B cell (primary cell): ENCODE measurements at regions not wholly inside any gene's neighbourhood (a gene's known extent, or its start where the extent isn't known, plus 50 kb on each side); places are given as distances from the start of the nearest gene placed in this dataset.

Source experiments
- ATAC-seq: fragments of 200-7000 bp; cut with Tn5 transposase; one replicate; pipeline ENCODE4 v1.10.0; 2021; ENCODE audit warnings: low read depth, mild to moderate bottlenecking, moderate number of reproducible peaks, moderate library complexity
- CTCF ChIA-PET: fragments of 350-600 bp; sonication (Branson Sonifier 250); formaldehyde crosslinking; loops from one replicate; lab custom pipeline; 2021; ENCODE audit warnings: antibody characterized with exemption, inconsistent platforms; lab: Charles Lee
- POLR2A ChIA-PET: fragments of 350-600 bp; sonication (Branson Sonifier 250); formaldehyde crosslinking; loops from one replicate; lab custom pipeline; 2021; ENCODE audit warnings: antibody characterized with exemption; lab: Charles Lee
- DNase-seq: peaks from one replicate; pipeline ENCODE4 v3.0.0; 2013
- H2AFZ ChIP-seq: 2 replicates; pipeline ENCODE4 v1.6.1; 2012; ENCODE audit warnings: mild to moderate bottlenecking, low read depth, low read length; ENCODE audit not compliant: insufficient read depth, poor library complexity, severe bottlenecking
- H3K27ac ChIP-seq, 2 donors: 1 replicate in 1 of 2; 2 replicates in 1 of 2; pipeline ENCODE4 v1.5.1; 2012 to 2013; ENCODE audit warnings: low read length in 2 of 2, mild to moderate bottlenecking in 2 of 2, moderate library complexity in 1 of 2
- H3K27me3 ChIP-seq, 4 experiments: fragments of 200-600 bp in 1 of 4; sonication (generic) in 1 of 4; replicated peaks in 1 of 4; 1 replicate in 2 of 4; 2 replicates in 2 of 4; pipeline versions ENCODE4 v1.6.1 to v1.7.0; 2013 to 2016; ENCODE audit warnings: low read length in 3 of 4, mild to moderate bottlenecking in 2 of 4, mixed read lengths in 1 of 4, moderate library complexity in 1 of 4; ENCODE audit not compliant: insufficient read depth in 4 of 4, control insufficient read depth in 3 of 4; ENCODE audit errors: control extremely low read depth in 1 of 4
- H3K36me3 ChIP-seq, 2 experiments: replicated peaks in 1 of 2; 1 replicate in 1 of 2; 2 replicates in 1 of 2; pipeline versions ENCODE4 v1.6.1 to v1.7.1; 2013; ENCODE audit warnings: low read length in 1 of 2; ENCODE audit not compliant: insufficient read depth in 2 of 2, control insufficient read depth in 1 of 2; ENCODE audit errors: control extremely low read depth in 1 of 2, extremely low read depth in 1 of 2
- H3K4me1 ChIP-seq, 2 donors: fragments of 200-600 bp in 1 of 2; sonication (generic) in 1 of 2; 1 replicate in 1 of 2; 2 replicates in 1 of 2; pipeline versions ENCODE4 v1.5.1 to v1.6.1; 2013 to 2017; ENCODE audit warnings: low read length in 2 of 2; ENCODE audit not compliant: control insufficient read depth in 2 of 2, insufficient read depth in 2 of 2
- H3K4me2 ChIP-seq: replicated peaks from 2 replicates; pipeline ENCODE3; 2012; ENCODE audit warnings: mild to moderate bottlenecking, low read depth, low read length; ENCODE audit not compliant: poor library complexity, severe bottlenecking
- H3K4me3 ChIP-seq, 5 experiments: fragments of 200-600 bp in 1 of 5; sonication (generic) in 1 of 5; 1 replicate in 3 of 5; 2 replicates in 2 of 5; pipeline versions ENCODE4 v1.5.1 to v1.7.0; 2011 to 2016; ENCODE audit warnings: low read length in 4 of 5, mild to moderate bottlenecking in 4 of 5, low read depth in 2 of 5, control low read depth in 1 of 5, moderate library complexity in 1 of 5; ENCODE audit not compliant: insufficient read depth in 1 of 5; ENCODE audit errors: control extremely low read depth in 1 of 5, extremely low read depth in 1 of 5
- H3K79me2 ChIP-seq: fragments of 200-600 bp; sonication (generic); one replicate; pipeline ENCODE4 v1.6.0; 2016; ENCODE audit warnings: low read length; ENCODE audit not compliant: control insufficient read depth, insufficient read depth
- H3K9ac ChIP-seq: fragments of 200-600 bp; sonication (generic); 2 replicates; pipeline ENCODE4 v1.6.1; 2017; ENCODE audit warnings: mild to moderate bottlenecking, low read length, moderate library complexity
- H3K9me3 ChIP-seq, 3 donors: one replicate each; pipeline versions ENCODE4 v1.6.1 to v1.7.1; 2013; ENCODE audit warnings: low read length in 2 of 3; ENCODE audit not compliant: control insufficient read depth in 2 of 3, insufficient read depth in 1 of 3; ENCODE audit errors: control extremely low read depth in 1 of 3
- H4K20me1 ChIP-seq: 2 replicates; pipeline ENCODE4 v1.6.0; 2012; ENCODE audit warnings: mild to moderate bottlenecking, low read length; ENCODE audit not compliant: insufficient read depth, control insufficient read depth, poor library complexity, severe bottlenecking
- H3K27ac Mint-ChIP-seq: one replicate; pipeline ENCODE4 v1.8.0; 2021; ENCODE audit warnings: mixed read lengths
- H3K27me3 Mint-ChIP-seq: one replicate; pipeline ENCODE4 v1.8.0; 2021; ENCODE audit warnings: mixed read lengths
- H3K4me1 Mint-ChIP-seq: one replicate; pipeline ENCODE4 v1.8.0; 2021; ENCODE audit warnings: mixed read lengths
- H3K4me3 Mint-ChIP-seq: one replicate; pipeline ENCODE4 v1.8.0; 2021; ENCODE audit warnings: mixed read lengths
- H3K9me3 Mint-ChIP-seq: one replicate; pipeline ENCODE4 v1.8.0; 2022; ENCODE audit warnings: mixed read lengths; ENCODE audit not compliant: insufficient read depth
- CTCF ChIP-seq: fragments of 200-600 bp; IDR thresholded peaks from one replicate; pipeline ENCODE4 v1.8.0; 2022; ENCODE audit warnings: antibody characterized with exemption, mild to moderate bottlenecking
- EZH2 ChIP-seq: IDR thresholded peaks from 2 replicates; pipeline ENCODE4 v1.6.1; 2012; ENCODE audit warnings: borderline replicate concordance, low read depth, mild to moderate bottlenecking, moderate library complexity, low read length; ENCODE audit not compliant: insufficient read depth, poor library complexity, severe bottlenecking
- WGBS: methylation state at CpG from one replicate; pipeline ENCODE4 v1.1.5; 2013; ENCODE audit warnings: missing lambda C conversion rate; ENCODE audit not compliant: insufficient coverage; 5-methylcytosine and 5-hydroxymethylcytosine counted together
- intact Hi-C: fragments of 100-400 bp; cut with micrococcal nuclease; formaldehyde crosslinking; loops from one replicate; pipeline ENCODE4 v1.10.0; 2022

- no peaks in the 10 kb centered on the region for H3K27me3 Mint-ChIP-seq
- TF ChIP-seq EZH2: no peak
- no peak for TF ChIP-seq CTCF
- Histone ChIP-seq H3K27me3 (no peaks in the 10 kb centered on the region), H3K79me2 (no peaks in the 10 kb centered on the region), H3K4me2 (no peak overlapping the region), H4K20me1 (no peaks in the 10 kb centered on the region), H2AFZ (no peak overlapping the region), H3K9ac (no peak overlapping the region), H3K9me3 (no peaks in the 10 kb centered on the region), H3K36me3 (no peaks in the 10 kb centered on the region), H3K27ac (no peak overlapping the region), H3K4me1 (no peaks in the 10 kb centered on the region), H3K4me3 (no peak overlapping the region)
- WGBS: no CpG with 5 or more reads among the region's 2 CpGs
- CTCF ChIA-PET: no interaction called here
- no peaks in the 10 kb centered on the region for H3K9me3 Mint-ChIP-seq
- H3K4me1 Mint-ChIP-seq: no peaks in the 10 kb centered on the region
- POLR2A ChIA-PET: no interaction called here
- DNase-seq (no peak), ATAC-seq (no peak)
- intact Hi-C loops: no loop called here
- H3K27ac Mint-ChIP-seq: no peak overlapping the region
- H3K4me3 Mint-ChIP-seq: no peak overlapping the region
Measured at GRCh38 chr6:81237226-81237625, 515.3 kb downstream of the TENT5A start.

GRCh38 chr6:81235512-81235911, 517.0 kb downstream of the TENT5A start:
- H3K79me2 ChIP-seq: no peaks in the 10 kb centered on the region
- H3K27me3 ChIP-seq: no peaks in the 10 kb centered on the region
- TF ChIP-seq CTCF (no peak), EZH2 (no peak)
- Mint-ChIP-seq H3K27me3 (no peaks in the 10 kb centered on the region), H3K4me3 (no peak overlapping the region), H3K27ac (no peak overlapping the region), H3K9me3 (no peaks in the 10 kb centered on the region), H3K4me1 (no peaks in the 10 kb centered on the region)
- POLR2A ChIA-PET: no interaction called here
- no peak overlapping the region for H3K4me3 ChIP-seq
- no peak for DNase-seq
- ATAC-seq: no peak
- no peaks in the 10 kb centered on the region for H3K36me3 ChIP-seq
- H3K9me3 ChIP-seq: no peaks in the 10 kb centered on the region
- CTCF ChIA-PET: no interaction called here
- intact Hi-C loops: no loop called here
- H3K4me2 ChIP-seq: no peak overlapping the region
- no peaks in the 10 kb centered on the region for H4K20me1 ChIP-seq
- no peaks in the 10 kb centered on the region for H3K4me1 ChIP-seq
- no peak overlapping the region for H2AFZ ChIP-seq
- no peak overlapping the region for H3K9ac ChIP-seq
- no CpG with 5 or more reads among the region's 2 CpGs for WGBS
- H3K27ac ChIP-seq: no peak overlapping the region
